Gastrocnemius medialis (tissue), 4 donors: ENCODE measurements at regions not wholly inside any gene's neighbourhood (a gene's known extent, or its start where the extent isn't known, plus 50 kb on each side); places are given as distances from the start of the nearest gene placed in this dataset.

Experiments
- POLR2A ChIP-seq, 2 donors: fragments of 450-650 bp; IDR thresholded peaks; one replicate each; pipeline ENCODE4 v1.6.1; 2017; ENCODE audit warnings: antibody characterized with exemption in 2 of 2, mild to moderate bottlenecking in 2 of 2, moderate library complexity in 2 of 2
- TF ChIP-seq, protein P1 (sequence below), 5 experiments: fragments of 450-650 bp in 3 of 5; fragments of 200-600 bp in 2 of 5; sonication (generic) in 2 of 5; IDR thresholded peaks in 4 of 5; conservative IDR thresholded peaks in 1 of 5; 1 replicate in 4 of 5; 2 replicates in 1 of 5; pipeline ENCODE4 v1.5.1; 2016 to 2019; ENCODE audit warnings: antibody characterized with exemption in 5 of 5, mild to moderate bottlenecking in 3 of 5, moderate library complexity in 3 of 5

DNA sequence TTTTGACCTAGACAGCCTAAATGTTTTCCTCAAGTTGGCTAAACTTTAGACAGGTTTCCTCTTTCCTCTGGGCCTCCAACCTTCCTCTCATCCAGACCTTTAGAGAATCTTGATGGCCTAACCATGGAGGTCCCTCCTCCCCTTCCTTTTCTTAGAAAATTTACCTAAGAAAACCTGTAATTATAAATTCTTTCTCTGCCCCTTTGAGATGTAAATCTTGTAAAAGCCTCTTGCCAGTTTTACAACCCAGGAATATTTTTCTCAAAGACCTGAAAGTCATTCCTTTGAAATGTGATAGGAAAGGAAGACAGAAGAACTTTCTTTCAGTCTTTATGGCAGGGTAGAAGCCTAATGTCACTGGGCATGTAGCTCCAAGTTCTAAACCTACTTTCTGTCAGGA lies 1752.6 kb upstream of the C9orf72 start:
- TF ChIP-seq, protein P1, sequence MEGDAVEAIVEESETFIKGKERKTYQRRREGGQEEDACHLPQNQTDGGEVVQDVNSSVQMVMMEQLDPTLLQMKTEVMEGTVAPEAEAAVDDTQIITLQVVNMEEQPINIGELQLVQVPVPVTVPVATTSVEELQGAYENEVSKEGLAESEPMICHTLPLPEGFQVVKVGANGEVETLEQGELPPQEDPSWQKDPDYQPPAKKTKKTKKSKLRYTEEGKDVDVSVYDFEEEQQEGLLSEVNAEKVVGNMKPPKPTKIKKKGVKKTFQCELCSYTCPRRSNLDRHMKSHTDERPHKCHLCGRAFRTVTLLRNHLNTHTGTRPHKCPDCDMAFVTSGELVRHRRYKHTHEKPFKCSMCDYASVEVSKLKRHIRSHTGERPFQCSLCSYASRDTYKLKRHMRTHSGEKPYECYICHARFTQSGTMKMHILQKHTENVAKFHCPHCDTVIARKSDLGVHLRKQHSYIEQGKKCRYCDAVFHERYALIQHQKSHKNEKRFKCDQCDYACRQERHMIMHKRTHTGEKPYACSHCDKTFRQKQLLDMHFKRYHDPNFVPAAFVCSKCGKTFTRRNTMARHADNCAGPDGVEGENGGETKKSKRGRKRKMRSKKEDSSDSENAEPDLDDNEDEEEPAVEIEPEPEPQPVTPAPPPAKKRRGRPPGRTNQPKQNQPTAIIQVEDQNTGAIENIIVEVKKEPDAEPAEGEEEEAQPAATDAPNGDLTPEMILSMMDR (IDR thresholded peaks at IDR 0.05 in 4 of 5, conservative IDR thresholded peaks at IDR 0.05 in 1 of 5), result no peak
- TF ChIP-seq POLR2A (IDR thresholded peaks at IDR 0.05), result no peak
